ENCODE measurements at regions not wholly inside any gene's neighbourhood (a gene's known extent, or its start where the extent isn't known, plus 50 kb on each side); places are given as distances from the start of the nearest gene placed in this dataset.

GRCh38 chrX:97666890-97667289 lies 783.2 kb downstream of the RPA4 start:
- H3K27me3 Mint-ChIP-seq: no peaks in the 10 kb centered on the region
- peaks cover 0 to 2% (median 0%) of the 10 kb centered on the region in 9 donors for H3K9me3 Mint-ChIP-seq
- H3K36me3 Mint-ChIP-seq: no peaks in the 10 kb centered on the region
- H3K4me3 Mint-ChIP-seq: no peak overlapping the region
- ATAC-seq: no peak
- no peak overlapping the region for H3K27ac Mint-ChIP-seq
- POLR2A ChIA-PET: no interaction called here
- H3K4me1 Mint-ChIP-seq: no peaks in the 10 kb centered on the region
- DNase-seq: no peak

GRCh38 chrX:97668126-97668525 lies 784.4 kb downstream of the RPA4 start:
- no peak overlapping the region for H3K4me3 Mint-ChIP-seq
- H3K9me3 Mint-ChIP-seq: peaks cover 0 to 2% (median 0%) of the 10 kb centered on the region in 9 donors
- DNase-seq (no peak), ATAC-seq (no peak)
- H3K27me3 Mint-ChIP-seq: no peaks in the 10 kb centered on the region
- H3K4me1 Mint-ChIP-seq: no peaks in the 10 kb centered on the region
- no peaks in the 10 kb centered on the region for H3K36me3 Mint-ChIP-seq
- POLR2A ChIA-PET: no interaction called here
- H3K27ac Mint-ChIP-seq: no peak overlapping the region

- H3K4me3 Mint-ChIP-seq: no peak overlapping the region
- no peak overlapping the region for H3K27ac Mint-ChIP-seq
- DNase-seq: no peak
- no peaks in the 10 kb centered on the region for H3K4me1 Mint-ChIP-seq
- ATAC-seq: no peak
- POLR2A ChIA-PET: no interaction called here
- no peaks in the 10 kb centered on the region for H3K9me3 Mint-ChIP-seq
- no peaks in the 10 kb centered on the region for H3K36me3 Mint-ChIP-seq
- no peaks in the 10 kb centered on the region for H3K27me3 Mint-ChIP-seq
Observed at GRCh38 chrX:97672138-97672537, 788.4 kb downstream of the RPA4 start.

- Mint-ChIP-seq H3K4me1 (no peaks in the 10 kb centered on the region), H3K36me3 (no peaks in the 10 kb centered on the region), H3K27ac (no peak overlapping the region), H3K27me3 (no peaks in the 10 kb centered on the region), H3K9me3 (no peaks in the 10 kb centered on the region), H3K4me3 (no peak overlapping the region)
- ATAC-seq (no peak), DNase-seq (no peak)
- POLR2A ChIA-PET: no interaction called here
Observed at GRCh38 chrX:97672608-97673007, 788.9 kb downstream of the RPA4 start.

GRCh38 chrX:97673135-97673534 lies 789.4 kb downstream of the RPA4 start:
- Mint-ChIP-seq H3K4me1 (no peaks in the 10 kb centered on the region), H3K27me3 (peaks cover 0 to 4% (median 0%) of the 10 kb centered on the region in 5 donors), H3K36me3 (no peaks in the 10 kb centered on the region), H3K4me3 (no peak overlapping the region), H3K9me3 (no peaks in the 10 kb centered on the region), H3K27ac (no peak overlapping the region)
- DNase-seq: no peak
- POLR2A ChIA-PET: no interaction called here
- no peak for ATAC-seq

- DNase-seq (no peak), ATAC-seq (no peak)
- no peaks in the 10 kb centered on the region for H3K36me3 Mint-ChIP-seq
- no peak overlapping the region for H3K27ac Mint-ChIP-seq
- POLR2A ChIA-PET: no interaction called here
- H3K4me1 Mint-ChIP-seq: no peaks in the 10 kb centered on the region
- H3K9me3 Mint-ChIP-seq: no peaks in the 10 kb centered on the region
- peaks cover 0 to 11% (median 1%) of the 10 kb centered on the region in 5 donors for H3K27me3 Mint-ChIP-seq
- H3K4me3 Mint-ChIP-seq: no peak overlapping the region
Observed at GRCh38 chrX:97682991-97683840, 799.5 kb downstream of the RPA4 start.

GRCh38 chrX:97685753-97686152 lies 802.0 kb downstream of the RPA4 start:
- peak in 1 of 10 donors; percentile 9 for DNase-seq
- POLR2A ChIA-PET: no interaction called here
- no peak for ATAC-seq
- Mint-ChIP-seq H3K4me3 (no peak overlapping the region), H3K4me1 (no peaks in the 10 kb centered on the region), H3K27me3 (peaks cover 0 to 8% (median 0%) of the 10 kb centered on the region in 5 donors), H3K36me3 (no peaks in the 10 kb centered on the region), H3K9me3 (no peaks in the 10 kb centered on the region), H3K27ac (no peak overlapping the region)

- Mint-ChIP-seq H3K27me3 (peaks cover 0 to 4% (median 0%) of the 10 kb centered on the region in 5 donors), H3K9me3 (no peaks in the 10 kb centered on the region), H3K4me3 (no peak overlapping the region), H3K27ac (no peak overlapping the region), H3K4me1 (no peaks in the 10 kb centered on the region), H3K36me3 (no peaks in the 10 kb centered on the region)
- POLR2A ChIA-PET: no interaction called here
- DNase-seq (no peak), ATAC-seq (no peak)
Observed at GRCh38 chrX:97691901-97692455, 808.3 kb downstream of the RPA4 start.

GRCh38 chrX:97692575-97692974 lies 808.9 kb downstream of the RPA4 start:
- ATAC-seq (no peak), DNase-seq (no peak)
- Mint-ChIP-seq H3K27ac (no peak overlapping the region), H3K27me3 (peaks cover 0 to 4% (median 0%) of the 10 kb centered on the region in 5 donors), H3K4me3 (no peak overlapping the region), H3K36me3 (no peaks in the 10 kb centered on the region), H3K9me3 (no peaks in the 10 kb centered on the region), H3K4me1 (no peaks in the 10 kb centered on the region)
- POLR2A ChIA-PET: no interaction called here

- peaks cover 0 to 2% (median 0%) of the 10 kb centered on the region in 9 donors for H3K9me3 Mint-ChIP-seq
- POLR2A ChIA-PET: no interaction called here
- DNase-seq (no peak), ATAC-seq (no peak)
- H3K27me3 Mint-ChIP-seq: no peaks in the 10 kb centered on the region
- H3K4me3 Mint-ChIP-seq: no peak overlapping the region
- no peaks in the 10 kb centered on the region for H3K36me3 Mint-ChIP-seq
- H3K4me1 Mint-ChIP-seq: no peaks in the 10 kb centered on the region
- no peak overlapping the region for H3K27ac Mint-ChIP-seq
Observed at GRCh38 chrX:97700547-97700946, 816.8 kb downstream of the RPA4 start.

GRCh38 chrX:97704474-97704873 lies 820.8 kb downstream of the RPA4 start:
- no peak overlapping the region for H3K4me3 Mint-ChIP-seq
- no peak overlapping the region for H3K27ac Mint-ChIP-seq
- no peaks in the 10 kb centered on the region for H3K27me3 Mint-ChIP-seq
- no peak for DNase-seq
- ATAC-seq: no peak
- no peaks in the 10 kb centered on the region for H3K36me3 Mint-ChIP-seq
- POLR2A ChIA-PET: no interaction called here
- H3K9me3 Mint-ChIP-seq: no peaks in the 10 kb centered on the region
- H3K4me1 Mint-ChIP-seq: no peaks in the 10 kb centered on the region

GRCh38 chrX:97704881-97705280 lies 821.2 kb downstream of the RPA4 start:
- Mint-ChIP-seq H3K9me3 (no peaks in the 10 kb centered on the region), H3K4me1 (no peaks in the 10 kb centered on the region), H3K36me3 (no peaks in the 10 kb centered on the region), H3K27me3 (no peaks in the 10 kb centered on the region), H3K4me3 (no peak overlapping the region), H3K27ac (no peak overlapping the region)
- DNase-seq: no peak
- POLR2A ChIA-PET: no interaction called here
- ATAC-seq: no peak

- Mint-ChIP-seq H3K9me3 (no peaks in the 10 kb centered on the region), H3K36me3 (no peaks in the 10 kb centered on the region)
Observed at GRCh38 chrX:97705936-97706335, 822.2 kb downstream of the RPA4 start.

GRCh38 chrX:97714072-97714471 lies 830.4 kb downstream of the RPA4 start:
- no peak for ATAC-seq
- H3K27me3 Mint-ChIP-seq: no peaks in the 10 kb centered on the region
- H3K4me1 Mint-ChIP-seq: no peaks in the 10 kb centered on the region
- H3K4me3 Mint-ChIP-seq: no peak overlapping the region
- DNase-seq: no peak
- no peak overlapping the region for H3K27ac Mint-ChIP-seq
- no peaks in the 10 kb centered on the region for H3K36me3 Mint-ChIP-seq
- POLR2A ChIA-PET: no interaction called here
- H3K9me3 Mint-ChIP-seq: no peaks in the 10 kb centered on the region

More at GRCh38 chrX:97705936-97706335, 822.2 kb downstream of the RPA4 start:
- POLR2A ChIA-PET: no interaction called here
- no peak overlapping the region for H3K4me3 Mint-ChIP-seq
- H3K4me1 Mint-ChIP-seq: no peaks in the 10 kb centered on the region
- no peak for ATAC-seq
- H3K27ac Mint-ChIP-seq: no peak overlapping the region
- no peaks in the 10 kb centered on the region for H3K27me3 Mint-ChIP-seq
- no peak for DNase-seq

Data from naive thymus-derived CD8-positive, alpha-beta T cell (primary cell).